ENCODE measurements at regions not wholly inside any gene's neighbourhood (a gene's known extent, or its start where the extent isn't known, plus 50 kb on each side); places are given as distances from the start of the nearest gene placed in this dataset.

GRCh38 chr10:111440501-111440900 is 363.7 kb downstream of the ADRA2A start:
- H3K4me3 ChIP-seq (ENCODE audit: low read depth, low read length): no peak overlapping the region
- no peak for TF ChIP-seq CTCF (IDR thresholded peaks at IDR 0.05; ENCODE audit: borderline replicate concordance, insufficient read depth, low read depth, low read length)

- H3K4me3 ChIP-seq (ENCODE audit: low read depth, low read length): no peak overlapping the region
- TF ChIP-seq CTCF (IDR thresholded peaks at IDR 0.05; ENCODE audit: borderline replicate concordance, insufficient read depth, low read depth, low read length): no peak
These were observed 368.8 kb downstream of the ADRA2A start for GRCh38 chr10:111445667-111446066.

- no peak for TF ChIP-seq CTCF (IDR thresholded peaks at IDR 0.05; ENCODE audit: borderline replicate concordance, insufficient read depth, low read depth, low read length)
- no peak overlapping the region for H3K4me3 ChIP-seq (ENCODE audit: low read depth, low read length)
These were observed 370.1 kb downstream of the ADRA2A start for GRCh38 chr10:111446966-111447365.

GRCh38 chr10:111452153-111452552 is 375.3 kb downstream of the ADRA2A start:
- no peak for TF ChIP-seq CTCF (IDR thresholded peaks at IDR 0.05; ENCODE audit: borderline replicate concordance, insufficient read depth, low read depth, low read length)

GRCh38 chr10:111455776-111456426 is 379.1 kb downstream of the ADRA2A start:
- TF ChIP-seq CTCF (IDR thresholded peaks at IDR 0.05; ENCODE audit: borderline replicate concordance, insufficient read depth, low read depth, low read length): no peak
- H3K4me3 ChIP-seq (ENCODE audit: low read depth, low read length): no peak overlapping the region

More at GRCh38 chr10:111452153-111452552, 375.3 kb downstream of the ADRA2A start:
- no peak overlapping the region for H3K4me3 ChIP-seq (ENCODE audit: low read depth, low read length)

GRCh38 chr10:111458256-111458655 is 381.4 kb downstream of the ADRA2A start:
- no peak for TF ChIP-seq CTCF (IDR thresholded peaks at IDR 0.05; ENCODE audit: borderline replicate concordance, insufficient read depth, low read depth, low read length)

GRCh38 chr10:111459967-111460366 is 383.1 kb downstream of the ADRA2A start:
- no peak overlapping the region for H3K4me3 ChIP-seq (ENCODE audit: low read depth, low read length)
- no peak for TF ChIP-seq CTCF (IDR thresholded peaks at IDR 0.05; ENCODE audit: borderline replicate concordance, insufficient read depth, low read depth, low read length)

More at GRCh38 chr10:111458256-111458655, 381.4 kb downstream of the ADRA2A start:
- H3K4me3 ChIP-seq (ENCODE audit: low read depth, low read length): no peak overlapping the region
